GM12865 (cell line): ENCODE measurements at regions not wholly inside any gene's neighbourhood (a gene's known extent, or its start where the extent isn't known, plus 50 kb on each side); places are given as distances from the start of the nearest gene placed in this dataset.

Experiments
- DNase-seq: peaks from one replicate; pipeline ENCODE4 v3.0.0; 2010; ENCODE audit warnings: low read depth
- H3K4me3 ChIP-seq: 2 replicates; pipeline ENCODE4 v1.5.1; 2011; ENCODE audit warnings: mild to moderate bottlenecking, low read depth, low read length, control low read depth
- TF ChIP-seq, protein P1 (sequence below): IDR thresholded peaks from 2 replicates; pipeline ENCODE4 v1.5.1; 2011; ENCODE audit warnings: low read length, control low read depth, low read depth, inconsistent platforms; ENCODE audit not compliant: insufficient read depth; ENCODE audit errors: missing control alignments

GRCh38 chr20:23227976-23228375 is 122.6 kb upstream of the NXT1 start:
- DNase-seq = no peak
- TF ChIP-seq, protein P1, sequence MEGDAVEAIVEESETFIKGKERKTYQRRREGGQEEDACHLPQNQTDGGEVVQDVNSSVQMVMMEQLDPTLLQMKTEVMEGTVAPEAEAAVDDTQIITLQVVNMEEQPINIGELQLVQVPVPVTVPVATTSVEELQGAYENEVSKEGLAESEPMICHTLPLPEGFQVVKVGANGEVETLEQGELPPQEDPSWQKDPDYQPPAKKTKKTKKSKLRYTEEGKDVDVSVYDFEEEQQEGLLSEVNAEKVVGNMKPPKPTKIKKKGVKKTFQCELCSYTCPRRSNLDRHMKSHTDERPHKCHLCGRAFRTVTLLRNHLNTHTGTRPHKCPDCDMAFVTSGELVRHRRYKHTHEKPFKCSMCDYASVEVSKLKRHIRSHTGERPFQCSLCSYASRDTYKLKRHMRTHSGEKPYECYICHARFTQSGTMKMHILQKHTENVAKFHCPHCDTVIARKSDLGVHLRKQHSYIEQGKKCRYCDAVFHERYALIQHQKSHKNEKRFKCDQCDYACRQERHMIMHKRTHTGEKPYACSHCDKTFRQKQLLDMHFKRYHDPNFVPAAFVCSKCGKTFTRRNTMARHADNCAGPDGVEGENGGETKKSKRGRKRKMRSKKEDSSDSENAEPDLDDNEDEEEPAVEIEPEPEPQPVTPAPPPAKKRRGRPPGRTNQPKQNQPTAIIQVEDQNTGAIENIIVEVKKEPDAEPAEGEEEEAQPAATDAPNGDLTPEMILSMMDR = no peak

DNA sequence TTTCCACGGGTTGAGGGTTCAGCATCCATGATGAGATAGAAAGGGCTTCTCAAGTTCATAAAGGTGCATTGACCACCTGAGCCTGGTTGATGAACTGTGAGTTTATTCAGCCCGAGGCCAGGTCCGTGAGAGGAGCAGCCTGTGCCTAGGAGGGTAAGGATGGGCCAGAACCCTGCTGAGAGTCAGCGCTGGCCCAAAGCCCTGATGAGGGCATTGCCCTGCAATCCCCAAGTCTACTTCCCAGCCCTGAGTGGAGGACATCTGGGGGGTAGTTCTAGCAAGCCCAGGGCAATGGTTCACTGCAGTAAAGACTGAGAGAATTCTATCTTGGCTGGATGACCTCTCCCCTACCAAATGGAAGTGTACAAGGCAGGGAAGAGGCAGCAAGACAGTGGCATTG is 123.3 kb upstream of the NXT1 start:
- no peak overlapping the region for H3K4me3 ChIP-seq
- DNase-seq = no peak
- TF ChIP-seq, protein P1 = no peak

More at GRCh38 chr20:23227976-23228375, 122.6 kb upstream of the NXT1 start:
- no peak overlapping the region for H3K4me3 ChIP-seq

DNA sequence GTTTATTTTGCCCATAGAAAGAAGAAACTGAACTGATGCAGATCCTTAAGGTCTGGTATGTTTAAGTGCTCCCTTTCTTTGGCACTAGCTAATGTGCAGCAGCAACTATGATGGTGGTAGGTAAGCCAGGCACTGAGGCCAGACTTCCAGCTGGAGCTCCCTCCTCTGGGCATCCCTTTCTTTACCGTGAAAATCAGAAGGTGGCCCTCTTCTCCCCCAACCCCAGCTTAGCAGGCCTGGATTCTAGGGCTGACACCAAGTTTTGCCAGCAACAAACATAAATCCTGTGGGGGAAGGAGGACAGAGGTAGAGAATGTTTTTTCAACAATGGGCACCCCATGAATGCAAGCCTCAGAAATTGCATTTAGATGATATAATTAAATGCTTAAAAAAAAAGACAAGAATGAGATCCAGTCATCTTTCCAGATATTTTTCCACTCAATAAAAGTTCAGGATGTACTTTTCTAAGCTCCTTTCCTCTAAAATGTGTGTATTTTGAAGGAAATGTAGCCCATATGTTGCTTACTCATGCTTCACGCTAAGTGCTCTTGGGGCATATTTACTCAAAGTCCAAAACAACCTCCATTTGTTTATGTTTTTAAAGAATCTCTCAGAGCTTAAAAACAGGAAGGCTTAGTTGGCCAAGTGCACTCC is 123.9 kb upstream of the NXT1 start:
- DNase-seq = no peak
- TF ChIP-seq, protein P1 = no peak
- no peak overlapping the region for H3K4me3 ChIP-seq

DNA sequence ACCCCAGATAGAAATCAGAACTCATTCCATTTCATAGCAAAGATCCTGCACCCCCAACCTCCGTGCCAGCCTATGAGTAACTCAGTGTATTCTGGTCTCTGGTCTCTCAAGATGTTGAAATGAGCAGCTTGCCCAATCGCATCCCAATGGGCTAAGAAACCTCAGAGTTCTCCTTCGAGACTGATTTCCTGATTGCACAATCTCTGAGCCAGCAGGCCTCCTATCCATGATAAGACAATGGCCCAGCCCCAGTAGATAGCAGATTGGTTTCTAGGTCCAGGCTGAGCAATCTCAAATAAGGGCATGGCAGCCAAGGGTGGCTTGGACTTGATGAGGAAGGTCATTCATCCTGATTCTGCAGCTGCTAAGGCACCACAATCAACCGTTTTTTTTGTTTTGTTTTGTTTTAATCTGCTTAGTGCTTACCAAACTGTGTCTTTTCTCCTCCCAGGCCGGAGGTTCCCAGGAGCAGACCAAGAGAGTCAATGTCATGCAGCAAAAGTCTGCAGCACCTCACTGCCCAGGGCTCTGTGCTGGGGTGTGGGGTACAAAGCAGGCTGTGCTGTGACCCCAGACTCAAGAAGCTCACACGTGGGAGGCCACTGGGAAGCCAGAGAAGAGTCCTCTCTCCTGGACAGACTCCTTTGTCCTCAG is 125.1 kb upstream of the NXT1 start:
- no peak overlapping the region for H3K4me3 ChIP-seq
- TF ChIP-seq, protein P1 = no peak
- DNase-seq = no peak

- H3K4me3 ChIP-seq = no peak overlapping the region
- DNase-seq = no peak
- TF ChIP-seq, protein P1 = no peak
Observed at GRCh38 chr20:23224806-23225205, 125.8 kb upstream of the NXT1 start.

DNA sequence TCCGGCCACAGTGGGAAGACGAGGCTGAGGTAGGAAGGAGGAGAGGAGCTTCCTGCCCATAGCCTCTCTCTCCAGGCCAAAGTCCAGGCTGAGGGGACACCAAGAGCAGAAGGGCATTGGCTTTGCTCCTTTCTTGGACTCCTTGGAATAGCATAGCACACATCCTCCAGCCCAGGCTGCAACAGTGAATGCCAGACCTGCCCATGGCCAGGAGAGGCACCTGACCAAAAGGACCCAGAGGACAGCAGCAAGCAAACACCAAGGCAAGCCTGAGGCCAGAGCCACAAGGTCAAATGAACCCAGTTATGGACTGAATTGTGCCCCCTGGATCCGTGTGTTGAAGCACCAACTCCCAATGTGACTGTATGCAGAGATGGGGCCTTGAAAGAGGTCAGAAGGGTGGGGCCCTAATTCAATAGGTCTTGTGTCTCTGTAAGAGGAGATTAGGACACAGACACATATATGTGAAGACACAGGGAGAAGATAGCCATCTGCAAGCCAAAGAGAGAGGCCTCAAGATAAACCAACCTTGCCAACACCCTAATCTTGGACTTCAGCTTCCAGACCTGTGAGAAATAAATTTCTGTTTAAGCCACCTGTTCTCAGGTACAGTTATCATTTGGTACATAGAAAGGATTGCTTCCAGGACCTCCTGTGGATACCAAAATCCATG is 126.5 kb upstream of the NXT1 start:
- TF ChIP-seq, protein P1 = no peak
- no peak overlapping the region for H3K4me3 ChIP-seq
- no peak for DNase-seq
